ENCODE measurements at regions not wholly inside any gene's neighbourhood (a gene's known extent, or its start where the extent isn't known, plus 50 kb on each side); places are given as distances from the start of the nearest gene placed in this dataset.
"Not testable (repeated sequence)": the region's sequence is repeated elsewhere in the genome, so short reads cannot be mapped to it uniquely, and the experiment has no call there.

DNA sequence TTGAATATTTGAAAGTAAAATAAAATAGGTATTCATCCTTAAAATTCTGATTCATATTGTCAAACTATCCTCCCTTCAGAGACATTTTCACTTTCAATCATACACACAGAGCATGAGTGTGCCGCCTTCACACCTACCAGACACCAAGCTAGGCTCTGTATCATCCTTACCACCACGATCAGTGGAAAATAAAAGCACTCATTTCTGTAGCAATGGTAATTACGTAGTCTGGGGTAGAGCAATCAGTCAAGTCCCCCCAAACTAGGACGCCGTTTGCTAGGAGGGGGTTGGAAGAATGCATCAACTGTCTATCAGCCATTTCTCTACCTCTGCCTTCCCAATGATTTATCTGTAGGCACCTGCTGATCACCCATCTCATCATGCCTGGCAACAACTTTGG, 84.6 kb upstream of the GRIN2A start:
- no peak for ATAC-seq
- intact Hi-C loops (cut with DNase I), result no loop called here
- DNase-seq (ENCODE audit: low spot score), result no peak

DNA sequence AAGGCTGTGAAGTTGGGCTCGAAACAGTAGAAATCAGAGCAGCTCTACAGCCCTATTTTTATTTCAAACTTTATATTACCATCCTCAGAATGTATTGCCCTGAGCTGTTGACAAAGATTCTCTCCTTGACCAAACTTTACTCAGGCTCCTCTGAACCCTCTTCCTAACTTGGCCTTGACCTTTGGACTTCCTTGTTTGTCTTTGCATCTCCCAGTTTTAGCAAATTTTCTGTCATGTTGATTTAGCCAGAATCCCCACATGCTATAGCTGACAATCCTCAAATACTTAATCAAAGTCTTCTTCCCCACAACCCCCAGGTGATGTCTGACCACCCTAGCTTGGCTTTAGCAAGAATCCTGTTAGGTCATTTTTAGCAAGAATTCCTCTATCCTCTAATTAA, 87.4 kb upstream of the GRIN2A start:
- intact Hi-C loops (cut with DNase I), result no loop called here
- DNase-seq (ENCODE audit: low spot score), result no peak
- ATAC-seq, result no peak

DNA sequence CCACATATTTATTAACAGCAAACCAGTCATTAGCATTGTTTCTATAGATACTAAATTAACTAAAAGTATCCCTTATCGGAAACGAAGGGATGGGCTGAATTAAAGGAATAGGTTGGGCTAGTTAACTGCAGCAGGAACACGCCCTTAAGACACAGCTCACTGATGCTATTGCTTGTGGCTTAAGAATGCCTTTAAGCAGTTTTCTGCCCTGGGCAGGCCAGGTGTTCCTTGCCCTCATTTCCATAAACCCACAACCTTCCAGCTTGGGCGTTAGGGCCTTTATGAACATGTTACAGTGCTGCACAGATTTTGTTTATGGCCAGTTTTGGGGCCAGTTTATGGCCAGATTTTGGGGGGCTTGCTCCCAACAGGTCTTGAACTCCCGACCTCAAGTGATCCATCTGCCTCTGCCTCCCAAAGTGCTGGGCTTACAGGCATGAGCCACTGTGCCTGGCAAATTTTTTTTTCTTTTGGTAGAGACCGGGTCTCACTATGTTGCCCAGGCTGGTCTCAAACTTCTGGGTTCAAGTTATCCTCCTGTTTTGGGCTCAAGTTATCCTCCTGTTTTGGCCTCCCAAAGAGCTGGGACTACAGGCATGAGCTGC, 90.1 kb upstream of the GRIN2A start:
- DNase-seq (ENCODE audit: low spot score); ATAC-seq; intact Hi-C loops (cut with DNase I): not testable (repeated sequence)

- DNase-seq (ENCODE audit: low spot score); ATAC-seq; intact Hi-C loops (cut with DNase I): not testable (repeated sequence)
Measured at GRCh38 chr16:10275214-10275996, 93.2 kb upstream of the GRIN2A start.

GRCh38 chr16:10277597-10277996, 95.4 kb upstream of the GRIN2A start:
- DNase-seq (ENCODE audit: low spot score) (no peak), ATAC-seq (no peak)
- intact Hi-C loops (cut with DNase I), result no loop called here

DNA sequence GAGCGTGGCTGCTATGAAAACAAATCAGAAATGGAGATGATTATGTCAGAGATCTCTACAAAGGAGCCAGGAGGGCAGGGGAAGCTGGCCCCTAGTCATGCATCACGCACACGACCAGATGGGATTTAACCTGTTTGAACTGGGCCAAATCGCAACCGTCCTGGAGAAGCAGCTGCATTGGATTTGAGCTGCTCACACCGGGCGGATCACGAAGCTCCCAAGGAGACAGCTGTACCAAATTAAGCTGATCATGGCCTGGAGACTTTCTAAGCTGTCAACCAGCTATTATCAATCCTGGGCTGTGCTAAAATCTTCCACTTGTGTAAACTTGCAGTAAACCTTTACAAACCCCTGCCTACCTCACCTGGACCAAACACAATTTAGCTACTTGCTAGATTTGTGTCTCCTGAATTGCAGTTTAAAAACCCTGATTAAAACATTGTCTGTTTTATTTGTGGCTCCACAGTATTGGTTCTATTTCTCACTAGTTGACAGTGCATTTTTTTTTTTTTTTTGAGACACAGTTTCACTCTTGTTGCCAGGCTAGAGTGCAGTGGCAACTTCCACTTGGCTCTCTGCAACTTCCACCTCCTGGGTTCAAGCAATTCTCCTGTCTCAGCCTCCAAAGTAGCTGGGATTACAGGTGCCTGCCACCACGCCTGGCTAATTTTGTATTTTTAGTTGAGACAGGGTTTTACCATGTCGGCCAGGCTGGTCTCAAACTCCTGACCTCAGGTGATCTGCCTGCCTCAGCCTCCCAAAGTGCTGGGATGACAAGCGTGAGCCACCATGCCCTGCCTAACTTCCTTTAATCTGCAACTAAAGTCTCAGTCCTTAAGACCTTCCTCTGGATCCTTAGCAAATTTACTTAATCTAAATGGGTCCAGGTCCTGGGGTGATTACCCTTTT, 98.3 kb upstream of the GRIN2A start:
- DNase-seq (ENCODE audit: low spot score) (no peak), ATAC-seq (no peak)
- intact Hi-C loops (cut with DNase I), result no loop called here

- intact Hi-C loops (cut with DNase I), result no loop called here
- DNase-seq (ENCODE audit: low spot score) (no peak), ATAC-seq (no peak)
Measured at GRCh38 chr16:10282367-10282766, 100.1 kb upstream of the GRIN2A start.

DNA sequence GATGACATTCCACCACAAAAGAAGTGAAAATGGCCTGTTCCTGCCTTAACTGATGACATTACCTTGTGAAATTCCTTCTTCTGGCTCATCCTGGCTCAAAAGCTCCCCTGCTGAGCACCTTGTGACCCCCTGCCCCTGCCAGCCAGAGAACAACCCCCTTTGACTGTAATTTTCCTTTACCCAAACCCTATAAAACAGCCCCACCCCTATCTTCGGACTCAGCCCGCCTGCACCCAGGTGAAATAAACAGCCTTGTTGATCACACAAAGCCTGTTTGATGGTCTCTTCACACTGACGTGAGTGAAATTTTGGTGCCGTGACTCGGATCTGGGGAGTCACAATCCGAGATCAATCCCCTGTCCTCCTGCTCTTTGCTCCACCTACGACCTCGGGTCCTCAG, 101.0 kb upstream of the GRIN2A start:
- ATAC-seq; DNase-seq (ENCODE audit: low spot score); intact Hi-C loops (cut with DNase I): not testable (repeated sequence)

DNA sequence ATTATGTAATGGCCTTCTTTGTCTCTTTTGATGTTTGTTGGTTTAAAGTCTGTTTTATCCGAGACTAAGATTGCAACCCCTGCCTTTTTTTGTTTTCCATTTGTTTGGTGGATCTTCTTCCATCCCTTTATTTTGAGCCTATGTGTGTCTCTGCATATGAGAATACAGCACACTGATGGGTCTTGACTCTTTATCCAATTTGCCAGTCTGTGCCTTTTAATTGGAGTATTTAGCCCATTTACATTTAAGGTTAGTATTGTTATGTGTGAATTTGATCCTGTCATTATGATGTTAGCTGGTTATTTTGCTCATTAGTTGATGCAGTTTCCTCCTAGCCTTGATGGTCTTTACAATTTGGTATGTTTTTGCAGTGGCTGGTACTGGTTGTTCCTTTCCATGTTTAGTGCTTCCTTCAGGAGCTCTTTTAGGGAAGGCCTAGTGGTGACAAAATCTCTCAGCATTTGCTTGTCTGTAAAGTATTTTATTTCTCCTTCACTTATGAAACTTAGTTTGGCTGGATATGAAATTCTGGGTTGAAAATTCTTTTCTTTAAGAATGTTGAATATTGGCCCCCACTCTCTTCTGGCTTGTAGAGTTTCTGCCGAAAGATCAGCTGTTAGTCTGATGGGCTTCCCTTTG, 95.3 kb upstream of the ATF7IP2 start:
- DNase-seq (ENCODE audit: low spot score); ATAC-seq; intact Hi-C loops (cut with DNase I): not testable (repeated sequence)

DNA sequence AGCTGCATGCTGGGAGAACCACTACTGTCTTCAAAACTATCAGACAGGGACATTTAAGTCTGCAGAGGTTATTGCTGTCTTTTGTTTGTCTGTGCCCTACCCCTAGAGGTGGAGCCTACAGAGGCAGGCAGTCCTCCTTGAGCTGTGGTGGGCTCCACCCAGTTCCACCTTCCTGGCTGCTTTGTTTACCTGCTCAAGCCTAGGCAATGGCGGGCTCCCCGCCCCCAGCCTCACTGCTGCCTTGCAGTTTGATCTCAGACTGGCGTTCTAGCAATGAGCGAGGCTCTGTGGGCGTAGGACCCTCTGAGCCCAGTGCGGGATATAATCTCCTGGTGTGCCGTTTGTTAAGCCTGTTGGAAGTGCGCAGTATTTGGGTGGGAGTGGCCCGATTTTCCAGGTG, 93.7 kb upstream of the ATF7IP2 start:
- intact Hi-C loops (cut with DNase I); ATAC-seq; DNase-seq (ENCODE audit: low spot score): not testable (repeated sequence)

DNA sequence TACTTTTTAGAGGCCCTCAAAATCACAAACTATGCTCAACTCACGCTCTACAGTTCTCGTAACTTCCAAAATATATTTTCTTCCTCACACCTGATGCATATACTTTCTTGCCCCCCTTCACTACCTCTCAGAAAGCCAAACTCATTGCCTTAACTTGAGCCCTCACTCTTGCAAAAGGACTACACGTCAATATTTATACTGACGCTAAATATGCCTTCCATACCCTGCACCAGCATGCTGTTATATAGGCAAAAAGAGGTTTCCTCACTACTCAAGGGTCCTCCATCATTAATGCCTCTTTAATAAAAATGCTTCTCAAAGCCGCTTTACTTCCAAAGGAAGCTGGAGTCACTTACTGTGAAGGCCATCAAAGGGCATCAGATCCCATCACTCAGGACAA, 92.9 kb upstream of the ATF7IP2 start:
- DNase-seq (ENCODE audit: low spot score); intact Hi-C loops (cut with DNase I); ATAC-seq: not testable (repeated sequence)

- DNase-seq (ENCODE audit: low spot score); ATAC-seq; intact Hi-C loops (cut with DNase I): not testable (repeated sequence)
Measured at GRCh38 chr16:10294153-10294552, 91.7 kb upstream of the ATF7IP2 start.

GRCh38 chr16:10296956-10297340, 88.9 kb upstream of the ATF7IP2 start:
- intact Hi-C loops (cut with DNase I), result no loop called here
- ATAC-seq (no peak), DNase-seq (ENCODE audit: low spot score) (no peak)

DNA sequence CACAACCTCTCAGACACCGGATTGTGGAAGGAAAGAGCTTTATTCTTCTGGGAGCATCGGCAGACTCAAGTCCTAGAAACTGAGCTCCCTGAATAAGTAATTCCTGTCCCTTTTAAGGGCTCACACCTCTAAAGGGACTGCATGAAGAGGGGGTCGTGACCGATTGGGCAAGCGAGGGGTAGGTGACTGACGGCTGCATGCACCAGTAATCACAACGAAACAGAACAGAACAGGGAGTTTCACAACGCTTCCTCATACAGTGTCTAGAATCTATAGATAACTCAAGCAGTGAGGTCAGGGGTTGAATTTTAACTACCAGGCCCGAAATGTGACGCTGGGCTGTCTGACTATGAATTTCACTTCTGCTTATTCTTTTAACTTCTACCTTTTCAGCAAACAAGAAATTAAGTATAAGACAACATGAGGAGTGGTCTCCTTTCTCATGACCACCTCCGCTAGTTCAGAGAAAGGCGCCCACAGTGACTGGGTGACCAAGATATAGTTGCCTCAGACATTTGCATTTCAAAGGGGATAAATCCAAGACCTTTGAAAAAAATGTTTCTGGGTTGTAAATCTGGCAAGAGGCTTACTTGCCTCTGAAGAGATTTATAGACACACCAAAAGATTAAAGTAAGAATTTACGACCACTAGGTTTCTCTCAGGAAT, 88.4 kb upstream of the ATF7IP2 start:
- ATAC-seq (peak; percentile 49), DNase-seq (ENCODE audit: low spot score) (no peak)
- intact Hi-C loops (cut with DNase I), result no loop called here

DNA sequence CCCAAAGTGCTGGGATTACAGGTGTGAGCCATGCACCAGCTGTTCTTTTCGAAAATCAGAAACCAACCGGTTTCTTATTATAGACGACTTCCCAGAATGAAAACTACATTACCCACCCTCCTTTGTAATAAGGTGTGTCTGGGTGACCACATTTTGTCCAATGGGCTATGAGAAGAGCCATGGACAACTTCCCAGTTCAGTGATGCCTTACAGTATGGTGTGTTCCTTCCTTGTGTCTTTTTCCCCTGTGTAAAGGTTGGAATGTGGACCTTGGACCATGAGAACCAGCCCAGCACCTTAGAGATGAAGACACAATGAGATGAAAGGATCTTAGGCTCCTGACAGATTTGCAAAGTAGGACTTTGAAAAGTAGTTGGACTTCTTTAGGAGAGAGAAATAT, 85.0 kb upstream of the ATF7IP2 start:
- intact Hi-C loops (cut with DNase I), result no loop called here
- no peak for DNase-seq (ENCODE audit: low spot score)
- ATAC-seq, result no peak

DNA sequence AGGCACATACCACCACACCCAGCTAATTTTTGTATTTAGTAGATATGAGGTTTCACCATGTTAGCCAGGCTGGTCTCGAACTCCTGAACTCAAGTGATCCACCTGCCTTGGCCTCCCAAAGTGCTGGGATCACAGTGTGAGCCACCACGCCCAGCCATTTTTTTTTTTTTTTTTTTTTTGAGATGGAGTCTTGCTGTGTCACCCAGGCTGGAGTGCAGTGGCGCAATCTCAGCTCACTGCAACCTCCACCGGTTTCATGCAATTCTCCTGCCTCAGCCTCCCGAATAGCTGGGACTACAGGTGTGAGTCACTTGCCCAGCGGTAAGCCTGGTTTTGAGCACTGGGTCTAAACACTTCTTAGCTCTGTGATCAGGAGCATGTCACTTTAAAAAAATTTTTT, 84.3 kb upstream of the ATF7IP2 start:
- intact Hi-C loops (cut with DNase I); ATAC-seq; DNase-seq (ENCODE audit: low spot score): not testable (repeated sequence)

GRCh38 chr16:10305912-10306311, 79.9 kb upstream of the ATF7IP2 start:
- intact Hi-C loops (cut with DNase I), result no loop called here
- DNase-seq (ENCODE audit: low spot score) (no peak), ATAC-seq (no peak)

DNA sequence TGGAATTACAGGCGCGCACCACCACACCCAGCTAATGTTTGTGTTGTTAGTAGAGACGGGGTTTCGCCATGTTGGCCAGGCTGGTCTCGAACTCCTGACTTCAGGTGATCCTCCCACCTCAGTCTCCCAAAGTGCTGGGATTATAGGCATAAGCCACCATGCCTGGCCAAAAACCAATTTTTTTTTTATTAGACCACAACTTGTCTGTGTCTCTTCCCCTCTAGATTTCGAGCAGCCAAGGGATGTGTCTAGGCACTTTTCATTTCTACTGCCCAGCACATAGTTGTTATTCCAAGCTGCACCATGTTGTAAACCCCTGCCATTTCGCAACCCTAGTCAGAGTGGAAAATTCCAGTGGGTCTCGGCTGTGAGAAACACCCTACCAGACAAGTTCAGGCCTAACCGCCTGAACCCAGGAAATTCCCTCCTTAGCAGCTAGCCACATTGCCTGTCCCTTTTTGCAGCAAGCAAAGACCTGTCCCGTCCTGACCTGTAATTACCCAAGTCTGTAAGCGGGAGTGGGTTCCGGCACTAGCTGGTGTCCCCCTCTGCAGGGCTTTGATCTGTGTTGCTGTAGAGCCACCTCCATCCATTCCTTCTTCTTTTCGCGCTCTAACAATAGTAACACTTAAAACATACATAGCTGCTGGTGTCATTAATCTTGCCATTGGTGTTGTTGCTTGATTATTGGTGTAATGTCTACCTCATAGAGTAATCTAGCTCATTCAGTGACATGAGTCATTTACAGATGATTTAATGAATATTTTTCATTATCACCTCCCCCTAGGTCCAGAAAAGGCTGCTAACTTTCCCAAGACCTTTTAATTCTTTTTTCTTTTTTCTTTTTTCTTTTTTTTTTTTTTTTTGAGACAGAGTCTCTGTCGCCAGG, 77.3 kb upstream of the ATF7IP2 start:
- intact Hi-C loops (cut with DNase I), result no loop called here

More for the DNA sequence above, 77.3 kb upstream of the ATF7IP2 start:
- DNase-seq (ENCODE audit: low spot score) (no peak), ATAC-seq (no peak)

All from sciatic nerve (tissue), 2 donors.